Sigmoid colon (tissue), 6 donors: ENCODE measurements at regions not wholly inside any gene's neighbourhood (a gene's known extent, or its start where the extent isn't known, plus 50 kb on each side); places are given as distances from the start of the nearest gene placed in this dataset.
"Not testable (repeated sequence)": the region's sequence is repeated elsewhere in the genome, so short reads cannot be mapped to it uniquely, and the experiment has no call there.

Experiments
- DNase-seq: peaks from one replicate; pipeline ENCODE4 v3.0.0-alpha.2; 2019
- H3K27ac ChIP-seq, 4 donors: fragments of 200-600 bp; sonication (generic); one replicate each; pipeline ENCODE4 v1.5.1; 2016 to 2019; ENCODE audit warnings: mild to moderate bottlenecking in 1 of 4
- H3K27me3 ChIP-seq, 3 donors: fragments of 200-600 bp; sonication (generic); one replicate each; pipeline ENCODE4 v1.5.1; 2019; ENCODE audit warnings: mild to moderate bottlenecking in 1 of 3
- H3K36me3 ChIP-seq, 4 donors: fragments of 200-600 bp; sonication (generic); one replicate each; pipeline ENCODE4 v1.5.1; 2016 to 2019
- H3K4me1 ChIP-seq, 4 donors: fragments of 200-600 bp; sonication (generic); one replicate each; pipeline ENCODE4 v1.5.1; 2017 to 2019
- H3K4me3 ChIP-seq, 4 donors: fragments of 200-600 bp; sonication (generic); one replicate each; pipeline ENCODE4 v1.5.1; 2017 to 2019; ENCODE audit warnings: mild to moderate bottlenecking in 2 of 4, moderate library complexity in 1 of 4
- H3K9me3 ChIP-seq, 4 donors: fragments of 200-600 bp in 3 of 4; sonication (generic) in 3 of 4; one replicate each; pipeline versions ENCODE4 v1.5.1 to v1.6.1; 2013 to 2019
- CTCF ChIP-seq, 4 experiments: fragments of 450-650 bp in 3 of 4; fragments of 200-600 bp in 1 of 4; IDR thresholded peaks; one replicate each; pipeline ENCODE4 v1.5.1; 2016 to 2019; ENCODE audit warnings: antibody characterized with exemption in 4 of 4, mild to moderate bottlenecking in 3 of 4, moderate library complexity in 2 of 4
- EP300 ChIP-seq, 4 donors: sonication (generic); formaldehyde crosslinking; IDR thresholded peaks; one replicate each; pipeline ENCODE4 v1.6.1; 2017; ENCODE audit warnings: antibody characterized with exemption in 4 of 4
- POLR2A ChIP-seq, 2 donors: fragments of 450-650 bp; IDR thresholded peaks; one replicate each; pipeline ENCODE4 v1.6.1; 2016; ENCODE audit warnings: antibody characterized with exemption in 2 of 2, mild to moderate bottlenecking in 2 of 2, moderate library complexity in 2 of 2
- POLR2AphosphoS5 ChIP-seq, 4 donors: sonication (generic); formaldehyde crosslinking; IDR thresholded peaks; one replicate each; pipeline ENCODE4 v1.6.1; 2017; ENCODE audit warnings: antibody characterized with exemption in 4 of 4
- WGBS, 2 donors: extraction: QIAGEN DNeasy Blood & Tissue Kit; methylation state at CpG; one replicate each; pipeline ENCODE4 v1.1.7; 2013; 5-methylcytosine and 5-hydroxymethylcytosine counted together
- intact Hi-C: fragments of 100-400 bp; cut with DNase I; formaldehyde crosslinking; loops from one replicate; pipeline ENCODE4 v1.15.1; 2023
- donor health status: healthy with polysubstance abuse.
- donor health status: healthy.

GRCh38 chr4:170226288-170226687 lies 136.5 kb upstream of the AADAT start:
- H3K4me3 ChIP-seq, result no peak overlapping the region
- DNase-seq, result no peak
- 16 to 48% methylated on average over 2 of the region's 2 CpGs for WGBS, 2 donors
- H3K9me3 ChIP-seq, result peaks cover 0 to 3% (median 2%) of the 10 kb centered on the region in 4 donors
- no peak overlapping the region for H3K27ac ChIP-seq
- TF ChIP-seq CTCF (IDR thresholded peaks at IDR 0.05) (no peak), EP300 (IDR thresholded peaks at IDR 0.05) (no peak), POLR2AphosphoS5 (IDR thresholded peaks at IDR 0.05) (peak in 1 of 4 donors; percentile 47), POLR2A (IDR thresholded peaks at IDR 0.05) (peak in 1 of 2 donors; percentile 66)
- no peaks in the 10 kb centered on the region for H3K36me3 ChIP-seq
- intact Hi-C loops, result no loop called here
- no peaks in the 10 kb centered on the region for H3K4me1 ChIP-seq
- H3K27me3 ChIP-seq, result no peaks in the 10 kb centered on the region

- peaks cover 0 to 8% (median 1%) of the 10 kb centered on the region in 4 donors for H3K9me3 ChIP-seq
- TF ChIP-seq EP300 (IDR thresholded peaks at IDR 0.05), result no peak
- TF ChIP-seq CTCF (IDR thresholded peaks at IDR 0.05), result no peak
- TF ChIP-seq POLR2A (IDR thresholded peaks at IDR 0.05), result no peak
- TF ChIP-seq POLR2AphosphoS5 (IDR thresholded peaks at IDR 0.05), result no peak
Measured at GRCh38 chr4:170214731-170215130, 125.0 kb upstream of the AADAT start.

GRCh38 chr4:170214101-170214500 lies 124.3 kb upstream of the AADAT start:
- WGBS, 2 donors, result 83 to 90% methylated on average over 1 of the region's 1 CpG

More at GRCh38 chr4:170214731-170215130, 125.0 kb upstream of the AADAT start:
- Histone ChIP-seq H3K4me1 (no peaks in the 10 kb centered on the region), H3K27ac (no peak overlapping the region), H3K36me3 (no peaks in the 10 kb centered on the region), H3K4me3 (no peak overlapping the region), H3K27me3 (no peaks in the 10 kb centered on the region)
- DNase-seq, result no peak
- WGBS, 2 donors, result 61 to 78% methylated on average over 1 of the region's 1 CpG
- intact Hi-C loops, result no loop called here

GRCh38 chr4:170202721-170203120 lies 113.0 kb upstream of the AADAT start:
- Histone ChIP-seq H3K36me3 (no peaks in the 10 kb centered on the region), H3K4me3 (no peak overlapping the region), H3K4me1 (no peaks in the 10 kb centered on the region), H3K27me3 (no peaks in the 10 kb centered on the region), H3K9me3 (no peaks in the 10 kb centered on the region), H3K27ac (no peak overlapping the region)
- 54 to 71% methylated on average over 3 of the region's 3 CpGs for WGBS, 2 donors
- no peak for DNase-seq
- intact Hi-C loops, result no loop called here
- TF ChIP-seq POLR2AphosphoS5 (IDR thresholded peaks at IDR 0.05) (no peak), CTCF (IDR thresholded peaks at IDR 0.05) (no peak), EP300 (IDR thresholded peaks at IDR 0.05) (no peak), POLR2A (IDR thresholded peaks at IDR 0.05) (no peak)

More at GRCh38 chr4:170214101-170214500, 124.3 kb upstream of the AADAT start:
- Histone ChIP-seq H3K36me3 (no peaks in the 10 kb centered on the region), H3K27me3 (no peaks in the 10 kb centered on the region), H3K27ac (no peak overlapping the region), H3K9me3 (peaks cover 0 to 8% (median 1%) of the 10 kb centered on the region in 4 donors), H3K4me1 (no peaks in the 10 kb centered on the region), H3K4me3 (no peak overlapping the region)
- intact Hi-C loops, result no loop called here
- TF ChIP-seq POLR2A (IDR thresholded peaks at IDR 0.05) (no peak), POLR2AphosphoS5 (IDR thresholded peaks at IDR 0.05) (no peak), EP300 (IDR thresholded peaks at IDR 0.05) (no peak), CTCF (IDR thresholded peaks at IDR 0.05) (no peak)
- DNase-seq, result no peak

GRCh38 chr4:170198747-170199146 lies 109.0 kb upstream of the AADAT start:
- TF ChIP-seq POLR2A (IDR thresholded peaks at IDR 0.05) (no peak), EP300 (IDR thresholded peaks at IDR 0.05) (no peak), CTCF (IDR thresholded peaks at IDR 0.05) (no peak), POLR2AphosphoS5 (IDR thresholded peaks at IDR 0.05) (no peak)
- Histone ChIP-seq H3K36me3 (no peaks in the 10 kb centered on the region), H3K4me3 (no peak overlapping the region), H3K27ac (no peak overlapping the region), H3K9me3 (no peaks in the 10 kb centered on the region), H3K27me3 (no peaks in the 10 kb centered on the region), H3K4me1 (no peaks in the 10 kb centered on the region)
- intact Hi-C loops, result no loop called here
- no peak for DNase-seq
- 65 to 85% methylated on average over 1 of the region's 1 CpG for WGBS, 2 donors

GRCh38 chr4:170194794-170195193 lies 105.0 kb upstream of the AADAT start:
- H3K27ac ChIP-seq, H3K4me3 ChIP-seq, H3K27me3 ChIP-seq, H3K36me3 ChIP-seq, intact Hi-C loops, H3K9me3 ChIP-seq, DNase-seq, H3K4me1 ChIP-seq: not testable (repeated sequence)
- 60 to 67% methylated on average over 2 of the region's 2 CpGs for WGBS, 2 donors
